Stimulated activated CD4-positive, alpha-beta T cell treated with anti-CD3 and anti-CD28 coated beads, Interleukin-1b, Interleukin-23, amount 100 ng/mL, for 48 hours (primary cell): ENCODE measurements at regions not wholly inside any gene's neighbourhood (a gene's known extent, or its start where the extent isn't known, plus 50 kb on each side); places are given as distances from the start of the nearest gene placed in this dataset.
A peak's percentile ranks its signal among the peaks of the same experiment; 100 is the strongest.
"Not testable (repeated sequence)": the region's sequence is repeated elsewhere in the genome, so short reads cannot be mapped to it uniquely, and the experiment has no call there.

ENCODE experiments used
- DNase-seq: peaks from one replicate; pipeline ENCODE4 v3.0.0-alpha.2; 2020

DNA sequence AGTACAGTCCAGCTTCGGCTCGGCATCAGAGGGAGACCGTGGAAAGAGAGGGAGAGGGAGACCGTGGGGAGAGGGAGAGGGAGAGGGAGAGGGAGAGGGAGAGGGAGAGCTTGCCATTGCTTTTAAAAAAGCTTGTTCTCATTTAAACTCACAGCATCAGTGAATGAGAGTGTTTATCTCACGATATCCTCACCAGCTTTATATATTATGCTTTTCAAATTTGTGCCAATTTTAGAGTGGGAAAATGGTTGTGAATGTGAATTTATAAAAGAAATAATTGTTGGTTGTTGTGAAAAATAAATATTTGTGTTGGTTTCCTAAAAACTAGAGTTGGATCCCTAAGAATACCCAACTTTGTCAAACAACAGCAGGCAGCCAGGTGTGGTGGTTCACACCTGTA is 170.1 kb downstream of the NRN1 start:
- DNase-seq, result not testable (repeated sequence)

DNA sequence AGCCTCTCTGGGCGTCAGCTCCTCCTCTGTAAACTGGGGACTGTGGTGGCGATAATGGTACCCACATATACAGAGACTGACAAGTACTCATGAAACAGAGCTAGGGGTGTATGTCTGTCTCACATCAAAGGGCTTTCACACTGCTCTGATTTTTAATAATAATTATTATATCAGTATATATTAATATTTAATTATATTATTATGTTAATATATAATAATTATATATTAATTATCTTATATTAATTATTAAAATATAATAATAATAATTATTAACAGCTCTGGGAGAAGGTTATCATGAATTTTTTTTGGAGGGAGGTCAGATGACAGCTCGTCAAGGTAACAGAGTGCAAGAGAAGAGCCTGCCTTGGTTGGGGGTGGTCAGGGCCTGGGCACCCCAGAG is 173.6 kb downstream of the NRN1 start:
- DNase-seq, result no peak

GRCh38 chr6:5832668-5833067 is 174.1 kb downstream of the NRN1 start:
- no peak for DNase-seq

DNA sequence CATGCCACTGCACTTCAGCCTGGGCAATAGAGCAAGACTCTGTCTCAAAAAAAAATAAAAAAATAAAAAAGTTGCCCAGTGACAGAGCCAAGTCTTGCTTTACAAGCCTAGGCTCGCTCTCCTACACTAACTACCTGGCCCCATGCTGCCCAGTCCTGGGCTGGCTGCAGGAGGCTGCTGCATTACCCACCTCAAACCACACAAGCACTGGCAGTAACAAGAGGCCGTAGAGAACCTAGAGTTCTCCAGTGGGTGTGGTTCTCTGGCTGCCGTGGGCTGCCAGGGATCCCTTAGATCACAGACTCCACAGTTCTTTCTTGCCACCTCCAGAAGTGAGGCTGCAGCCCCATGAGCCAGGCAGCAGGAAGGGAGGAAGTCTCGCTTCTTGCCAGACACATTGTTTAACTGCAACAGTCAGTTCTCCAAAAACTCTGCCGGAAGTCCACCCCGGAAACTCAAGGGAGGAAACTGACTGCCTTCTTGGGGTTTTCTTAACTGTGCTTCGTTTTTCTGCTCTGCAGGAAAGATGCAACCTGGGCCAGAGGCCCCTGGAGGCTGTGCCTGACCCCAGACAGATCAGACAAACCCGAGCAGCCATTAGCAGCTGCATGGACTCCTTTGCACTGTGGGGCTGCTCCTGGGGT is 175.4 kb downstream of the NRN1 start:
- peak; percentile 32 for DNase-seq

GRCh38 chr6:5828296-5828695 is 178.4 kb downstream of the NRN1 start:
- DNase-seq, result no peak

DNA sequence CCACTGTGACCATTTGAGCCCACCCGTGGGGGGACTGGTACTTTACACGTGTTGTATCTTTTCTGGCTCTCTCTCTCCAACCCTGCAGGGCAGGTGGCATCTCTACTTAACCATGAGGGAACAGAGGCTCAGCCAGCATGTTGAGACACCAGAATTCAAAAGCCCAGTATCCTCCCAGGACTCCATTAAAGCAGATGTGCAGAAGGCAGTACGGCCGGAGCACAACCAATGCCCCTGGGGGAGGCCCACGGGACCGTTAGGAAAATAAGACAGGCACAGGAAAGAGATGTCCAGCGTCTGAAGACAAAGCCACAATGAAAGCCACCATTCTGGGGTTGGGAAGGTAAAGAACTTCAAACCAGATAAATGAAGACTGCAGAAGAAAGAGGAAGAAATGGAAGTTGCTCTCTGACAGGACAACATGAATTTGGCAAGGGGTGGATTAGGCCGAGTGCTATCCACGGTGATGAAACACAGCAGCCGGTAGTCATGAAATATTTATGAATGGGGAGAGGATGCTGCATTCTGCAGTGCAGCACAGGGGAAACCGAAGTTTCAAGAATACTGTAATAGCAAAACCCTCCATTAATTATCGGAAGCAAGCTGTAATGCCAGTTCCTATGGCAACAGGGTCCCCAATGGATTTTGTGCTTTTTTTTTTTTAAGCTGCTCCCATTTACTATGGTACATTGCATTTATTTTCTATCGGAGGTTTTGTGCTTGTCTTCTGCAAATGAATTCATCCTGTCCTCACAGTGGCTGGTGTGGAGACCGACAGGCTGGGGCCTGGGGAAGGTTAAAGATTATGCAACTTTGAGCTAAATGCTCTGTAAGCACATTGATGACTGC is 179.4 kb downstream of the NRN1 start:
- DNase-seq, result no peak

DNA sequence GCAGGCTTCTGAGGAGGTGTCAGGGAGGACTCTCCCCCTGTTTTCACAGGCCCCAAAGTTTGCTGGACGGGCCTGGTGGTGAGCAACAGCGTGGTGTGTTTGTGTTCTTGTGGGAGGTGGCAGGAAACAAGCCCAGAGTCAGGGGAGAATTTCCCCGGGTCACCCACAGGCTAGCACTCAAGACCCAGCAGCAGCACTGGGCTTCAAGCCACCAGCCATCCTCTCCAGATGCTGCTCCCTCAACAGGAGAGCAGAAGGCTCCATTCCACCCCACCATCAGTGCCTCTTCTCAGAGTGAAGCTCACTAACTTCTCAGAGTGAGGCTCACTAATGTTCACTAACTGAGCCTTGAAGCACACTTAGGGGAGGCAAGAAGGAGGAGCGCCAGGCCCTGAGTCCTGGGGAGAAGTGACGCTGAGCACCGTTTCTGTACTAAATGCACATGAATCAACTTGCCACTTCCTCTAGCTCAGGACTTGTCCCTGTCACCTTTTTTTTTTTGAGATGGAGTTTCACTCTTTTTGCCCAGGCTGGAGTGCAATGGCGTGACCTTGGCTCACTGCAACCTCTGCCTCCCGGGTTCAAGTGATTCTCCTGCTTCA is 182.2 kb downstream of the NRN1 start:
- DNase-seq, result peak; percentile 27
